HG03066 (cell line): ENCODE measurements at regions not wholly inside any gene's neighbourhood (a gene's known extent, or its start where the extent isn't known, plus 50 kb on each side); places are given as distances from the start of the nearest gene placed in this dataset.
"Not testable (repeated sequence)": the region's sequence is repeated elsewhere in the genome, so short reads cannot be mapped to it uniquely, and the experiment has no call there.

Source experiments
- ATAC-seq: cut with Tn5 transposase; IDR thresholded peaks from one replicate; pipeline ENCODE4 v1.9.1; 2021; ENCODE audit warnings: low read depth; ENCODE audit not compliant: unreplicated experiment

DNA sequence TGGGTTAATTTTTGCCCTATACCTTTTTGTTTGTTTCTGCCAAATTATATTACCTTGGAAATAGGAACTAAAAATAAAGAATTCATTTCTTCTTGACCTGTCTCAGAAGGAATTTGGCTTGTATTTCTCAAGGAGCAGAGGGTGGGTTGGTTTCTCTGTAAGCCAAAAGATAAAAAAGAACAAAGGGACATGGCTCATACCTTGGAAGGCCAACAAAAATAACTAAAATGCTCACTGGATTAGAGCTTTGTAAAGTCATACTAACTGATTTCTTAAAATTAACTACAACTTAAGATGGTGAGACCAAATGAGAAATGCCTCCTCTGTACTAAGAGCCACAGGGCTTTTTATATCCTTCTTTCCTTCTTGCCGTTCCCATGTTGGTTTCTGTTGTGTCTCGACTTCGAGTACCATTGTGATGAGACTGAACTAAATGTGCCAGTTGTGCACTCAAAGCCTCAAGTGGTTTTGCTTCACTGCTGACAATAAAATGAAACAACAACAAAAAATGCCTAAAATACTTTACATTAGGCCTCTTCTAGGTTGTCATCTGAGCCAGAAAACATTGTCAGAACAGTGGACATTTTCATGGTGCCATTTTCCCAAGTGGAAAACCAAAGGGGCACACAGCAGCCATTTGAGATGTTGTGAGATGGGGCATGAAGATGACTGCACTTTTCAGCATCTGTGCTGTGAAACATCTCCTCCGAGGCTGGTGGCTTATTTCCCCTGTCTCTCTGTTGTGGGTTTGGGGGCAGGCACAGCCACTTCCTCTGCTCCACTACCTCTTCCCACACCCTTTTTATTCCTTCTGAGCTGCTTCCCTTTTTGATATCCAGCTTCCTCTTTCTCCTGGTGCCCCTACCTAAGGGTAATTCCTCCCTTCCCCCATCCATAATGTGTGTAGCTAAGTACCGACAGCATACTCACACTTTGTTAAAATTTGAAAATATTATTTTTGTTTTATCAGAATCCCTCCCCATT lies 51.8 kb upstream of the AGR3 start:
- no peak for ATAC-seq

DNA sequence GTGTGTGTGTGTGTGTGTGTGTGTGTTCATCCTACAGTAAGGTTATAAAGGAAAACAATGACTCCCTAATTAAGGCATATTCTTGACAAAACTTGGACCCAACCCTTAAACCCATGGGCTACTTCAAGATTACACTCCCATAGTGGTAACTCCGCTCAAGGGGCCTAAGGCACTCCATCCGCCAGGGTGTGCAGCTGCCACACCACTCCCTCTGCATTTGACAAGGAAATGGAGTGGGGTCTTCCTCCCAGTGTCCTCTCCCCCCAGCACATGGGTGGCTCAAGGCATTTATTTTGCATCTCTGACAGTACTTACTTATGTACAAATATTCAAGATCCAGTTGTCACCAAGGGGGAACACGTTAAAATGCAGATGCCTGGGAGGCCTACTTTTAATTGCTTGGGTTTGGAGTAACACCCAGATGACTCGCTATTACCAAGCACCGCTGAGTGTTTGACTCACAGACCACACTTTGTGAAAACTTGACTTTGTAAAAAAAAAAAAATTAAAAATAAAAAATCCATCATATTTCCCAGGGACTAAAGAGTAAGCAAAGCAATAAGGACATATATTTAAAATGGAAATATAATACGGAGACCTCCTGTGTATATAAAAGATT lies 53.0 kb upstream of the AGR3 start:
- ATAC-seq, result no peak

DNA sequence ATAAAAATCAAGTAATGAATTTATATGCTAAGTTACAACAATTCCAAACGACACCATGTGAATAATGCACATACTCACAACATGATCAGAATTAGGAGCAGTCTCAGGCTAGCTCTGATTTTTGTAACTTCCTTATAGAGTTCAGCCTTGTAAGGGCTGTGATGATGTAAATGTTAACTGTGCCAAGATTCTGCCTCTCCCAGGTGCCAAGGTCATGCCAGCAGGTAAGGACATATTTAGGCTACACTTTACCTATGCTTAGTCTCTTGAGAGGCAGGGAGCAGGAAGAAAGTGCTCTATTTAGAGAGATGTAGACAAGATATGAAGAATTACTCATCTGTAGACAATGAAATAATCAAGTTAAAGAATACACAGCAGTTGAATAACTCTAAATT lies 53.6 kb upstream of the AGR3 start:
- ATAC-seq, result no peak

DNA sequence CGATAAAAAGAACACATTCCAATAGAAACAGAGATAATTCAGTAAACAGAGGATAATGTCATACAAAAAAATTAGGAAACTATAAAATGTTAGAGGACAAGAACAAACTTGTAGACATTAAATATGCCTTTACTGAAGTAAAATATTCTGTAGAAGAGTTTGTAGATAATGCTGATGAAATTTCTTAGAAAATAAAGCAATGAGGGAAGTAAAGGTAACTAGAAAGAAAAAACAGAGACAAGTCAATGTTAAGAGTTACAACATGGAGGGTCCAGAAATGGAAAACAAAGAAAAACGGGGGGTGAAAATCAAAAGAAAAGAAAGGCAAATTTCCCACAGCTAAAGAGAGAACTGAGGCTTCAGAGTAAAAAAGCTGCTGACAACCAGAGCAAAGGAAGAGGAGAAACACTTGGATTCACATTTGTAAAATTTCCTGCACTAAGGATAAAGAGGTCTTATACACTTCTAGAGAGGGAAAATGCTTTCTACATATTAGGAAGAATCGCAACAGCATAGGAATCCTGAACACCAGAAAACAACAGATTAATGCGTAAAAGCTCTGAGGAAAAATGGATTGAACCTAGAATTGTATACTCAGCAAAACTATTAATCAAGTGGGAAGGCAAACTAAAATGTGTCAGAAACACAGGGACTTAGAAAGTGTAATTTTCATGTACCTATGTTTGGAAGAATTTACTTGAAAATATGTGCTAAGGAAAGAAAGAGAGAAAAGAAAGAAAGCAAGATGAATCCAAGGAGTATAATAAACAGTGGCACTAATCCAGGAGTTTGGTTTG lies 55.0 kb upstream of the AGR3 start:
- no peak for ATAC-seq

DNA sequence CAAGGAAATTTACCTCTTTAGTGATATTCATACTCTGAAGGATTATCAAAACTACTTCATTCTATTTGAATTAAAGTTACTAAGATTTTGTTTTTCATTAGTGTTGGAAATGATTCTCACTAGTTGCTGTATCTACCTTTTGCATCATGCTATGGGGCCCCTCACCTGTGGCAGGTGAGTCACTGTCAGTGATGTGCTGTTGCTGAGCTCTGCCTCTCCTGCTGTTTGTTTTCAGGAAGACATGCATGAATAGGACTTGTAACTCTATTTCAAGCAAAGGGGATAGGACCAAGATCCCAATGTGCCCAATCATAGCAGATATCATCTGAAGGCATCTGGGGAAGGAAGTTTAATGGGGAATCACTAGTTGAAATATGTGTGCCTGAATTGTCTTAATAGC lies 57.4 kb upstream of the AGR3 start:
- ATAC-seq, result no peak

DNA sequence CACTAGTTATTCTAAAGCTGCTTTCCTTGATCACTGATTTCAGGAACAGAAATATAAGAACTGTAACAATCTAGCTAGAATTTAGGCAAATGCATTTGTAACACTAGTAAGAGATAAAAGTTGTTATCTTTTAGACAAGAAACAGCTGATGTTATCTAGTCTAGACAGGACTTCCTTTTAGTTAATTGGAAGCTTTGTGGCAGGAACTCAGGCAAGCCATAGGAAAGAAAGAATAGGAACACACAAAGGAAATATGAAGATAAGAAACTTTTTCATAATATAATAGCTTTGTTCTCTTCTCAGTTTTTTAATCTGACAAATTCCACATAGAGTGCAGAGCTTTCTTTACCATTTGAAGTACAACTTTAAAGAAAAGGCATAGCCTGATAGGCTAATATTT lies 59.0 kb upstream of the AGR3 start:
- ATAC-seq, result no peak

DNA sequence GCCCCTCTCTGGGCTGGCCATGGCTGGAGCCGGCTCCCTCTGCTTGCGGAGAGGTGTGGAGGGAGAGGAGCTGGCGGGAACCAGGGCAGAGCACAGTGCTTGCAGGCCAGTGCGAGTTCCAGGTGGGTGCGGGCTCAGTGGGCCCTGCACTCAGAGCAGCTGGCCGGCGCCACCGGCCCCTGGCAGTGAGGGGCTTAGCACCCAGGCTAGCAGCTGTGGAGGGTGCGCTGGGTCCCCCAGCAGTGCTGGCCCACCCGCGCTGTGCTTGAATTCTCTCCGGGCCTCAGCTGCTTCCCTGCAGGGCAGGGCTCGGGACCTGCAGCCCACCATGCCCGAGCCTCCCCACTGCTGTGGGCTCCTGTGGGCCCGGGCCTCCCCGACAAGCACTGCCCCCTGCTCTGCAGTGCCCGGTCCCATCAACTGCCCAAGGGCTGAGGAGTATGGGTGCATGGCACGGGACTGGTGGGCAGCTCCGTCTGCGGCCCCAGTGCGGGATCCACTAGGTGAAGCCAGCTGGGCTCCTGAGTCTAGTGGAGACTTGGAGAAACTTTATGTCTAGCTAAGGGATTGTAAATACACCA lies 61.2 kb upstream of the AGR3 start:
- ATAC-seq, result no peak

DNA sequence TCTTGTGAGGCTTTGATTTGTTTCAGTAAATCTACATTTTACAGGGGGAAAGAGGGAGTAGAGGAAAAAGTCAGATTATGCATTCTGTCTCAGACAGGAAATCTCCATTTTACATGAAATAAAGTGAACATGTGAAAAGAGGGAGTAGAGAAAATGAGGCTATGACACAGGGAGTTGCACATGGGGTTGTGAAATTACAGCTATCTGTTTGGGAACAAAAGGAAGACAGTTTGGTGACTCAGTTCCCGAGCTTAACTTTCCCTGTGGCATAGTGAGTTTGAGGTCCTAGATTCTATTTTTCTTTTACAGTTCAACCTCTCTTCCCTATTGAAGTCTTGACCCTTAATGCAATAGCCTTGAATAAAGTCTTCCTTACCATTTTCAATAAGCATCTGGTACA lies 63.2 kb upstream of the AGR3 start:
- no peak for ATAC-seq

DNA sequence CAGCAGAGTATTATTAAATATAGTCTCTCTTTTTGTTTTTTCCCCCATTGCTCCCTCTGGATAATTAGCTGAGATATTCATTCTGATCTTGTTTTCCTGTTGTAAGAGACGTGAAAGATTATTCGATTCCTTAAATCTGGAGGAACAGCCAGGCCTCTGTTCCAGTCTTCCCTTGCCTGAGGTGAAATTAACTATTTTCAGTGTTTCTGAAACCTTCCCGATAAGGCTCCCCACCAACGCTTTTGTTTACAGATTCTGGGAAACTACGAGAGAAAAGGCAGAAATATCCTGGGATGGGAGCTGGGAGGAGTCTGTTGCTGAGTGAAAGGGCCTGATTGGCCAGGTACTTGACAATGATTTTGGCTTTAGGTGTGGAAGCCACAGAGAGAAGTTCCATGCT lies 63.6 kb upstream of the AGR3 start:
- no peak for ATAC-seq

DNA sequence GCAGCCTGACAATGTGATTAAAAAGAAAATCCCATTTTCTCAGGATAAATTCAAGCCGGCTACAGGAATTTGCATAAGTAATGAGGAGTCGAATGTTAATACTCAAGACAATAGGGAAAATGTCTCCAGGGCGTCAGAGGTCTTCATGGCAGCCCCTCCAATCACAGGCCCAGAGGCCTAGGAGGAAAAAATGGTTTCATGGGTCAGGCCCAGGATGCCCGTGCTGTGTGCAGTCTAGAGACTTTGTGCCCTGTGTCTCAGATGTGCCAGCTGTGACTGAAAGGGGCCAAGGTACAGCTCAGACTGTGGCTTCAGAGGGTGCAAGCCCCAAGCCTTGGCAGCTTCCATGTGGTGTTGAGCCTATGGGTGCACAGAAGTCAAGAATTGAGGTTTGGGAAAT lies 66.3 kb upstream of the AGR3 start:
- not testable (repeated sequence) for ATAC-seq

DNA sequence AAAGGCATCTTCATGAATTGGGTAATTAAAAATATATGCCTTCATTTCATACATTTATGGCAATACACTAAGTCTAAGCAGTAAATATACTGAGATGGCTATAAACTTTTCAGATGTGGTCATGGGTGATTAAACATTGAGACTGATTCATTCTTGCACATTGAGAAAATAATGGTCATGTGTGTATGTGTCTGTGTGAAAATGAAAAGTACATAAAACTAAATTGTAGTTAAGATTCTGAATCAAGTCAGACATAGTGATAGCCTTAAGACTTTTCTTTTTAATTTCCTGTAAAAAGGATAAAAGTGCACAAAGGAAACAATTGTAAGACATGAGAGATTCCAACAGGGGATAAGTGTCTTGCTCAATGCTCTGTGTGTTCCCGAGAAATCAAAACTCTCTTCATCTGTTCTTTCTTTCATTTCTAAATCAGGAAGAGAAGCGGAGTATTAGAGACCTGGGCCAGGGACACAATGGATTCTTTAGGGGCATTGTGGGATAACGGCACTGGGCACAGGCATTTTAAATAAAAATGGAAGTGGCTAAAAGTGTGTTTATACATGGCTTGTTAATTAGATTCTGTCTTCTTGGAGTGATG lies 69.8 kb upstream of the AGR3 start:
- ATAC-seq, result no peak

DNA sequence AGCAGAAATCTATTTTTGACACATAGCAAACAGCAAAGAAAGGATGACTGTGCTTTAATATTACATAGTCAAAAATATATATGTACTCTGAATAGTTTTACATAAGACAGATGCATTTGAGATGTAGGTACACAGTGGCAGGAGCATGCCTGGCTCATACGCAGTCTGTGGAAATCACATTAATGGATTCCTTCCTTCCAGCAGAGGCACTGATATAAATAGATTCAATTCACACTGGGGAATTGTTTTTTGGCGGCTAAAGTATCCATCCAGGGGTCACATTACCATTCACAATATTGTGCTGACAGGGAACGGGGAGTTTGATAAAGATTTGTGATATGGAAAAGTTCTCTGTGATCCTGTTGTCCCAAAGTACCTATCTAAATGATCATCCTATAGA lies 72.5 kb upstream of the AGR3 start:
- no peak for ATAC-seq

DNA sequence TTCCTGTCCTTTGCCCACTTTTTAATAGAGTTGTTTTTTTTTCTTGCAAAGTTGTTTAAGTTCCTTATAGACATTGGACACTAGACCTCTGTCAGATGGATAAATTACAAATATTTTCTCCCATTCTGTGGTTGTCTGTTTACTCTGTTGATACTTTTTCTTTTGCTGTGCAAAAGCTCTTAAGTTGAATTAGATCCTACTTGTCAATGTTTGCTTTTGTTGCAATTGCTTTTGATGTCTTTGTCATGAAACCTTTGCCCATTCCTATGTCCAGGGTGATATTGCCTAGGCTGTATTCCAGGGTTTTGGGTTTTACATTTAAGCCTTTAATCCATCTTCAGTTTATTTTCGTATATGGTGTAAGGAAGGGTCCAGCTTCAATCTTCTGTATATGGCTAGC lies 76.9 kb upstream of the AGR3 start:
- ATAC-seq, result no peak

DNA sequence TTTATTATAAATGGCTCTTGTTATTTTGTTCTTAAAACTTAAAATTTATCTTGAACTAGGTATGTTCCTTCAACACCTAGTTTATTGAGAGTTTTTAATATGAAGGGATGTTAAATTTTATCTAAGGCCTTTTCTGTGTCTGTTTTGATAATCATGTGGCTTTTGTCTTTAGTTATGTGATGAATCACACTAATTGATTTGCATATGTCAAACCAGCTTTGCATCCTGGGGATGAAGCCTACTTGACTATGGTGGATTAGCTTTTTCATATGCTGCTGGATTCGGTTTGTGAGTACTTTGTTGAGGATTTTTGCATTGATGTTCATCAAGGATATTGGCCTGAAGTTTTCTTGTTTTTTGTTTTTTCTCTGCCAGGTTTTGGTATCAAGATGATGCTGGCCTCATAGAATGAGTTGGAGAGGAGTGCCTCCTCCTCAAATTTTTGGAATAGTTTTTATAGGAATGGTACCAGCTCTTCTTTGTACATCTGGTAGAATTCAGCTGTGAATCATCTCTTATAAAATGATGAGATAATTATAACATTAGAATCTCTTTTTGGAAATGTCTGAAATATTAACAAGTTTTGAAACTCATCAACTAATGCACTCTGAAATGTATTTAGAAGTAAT lies 78.7 kb upstream of the AGR3 start:
- no peak for ATAC-seq

DNA sequence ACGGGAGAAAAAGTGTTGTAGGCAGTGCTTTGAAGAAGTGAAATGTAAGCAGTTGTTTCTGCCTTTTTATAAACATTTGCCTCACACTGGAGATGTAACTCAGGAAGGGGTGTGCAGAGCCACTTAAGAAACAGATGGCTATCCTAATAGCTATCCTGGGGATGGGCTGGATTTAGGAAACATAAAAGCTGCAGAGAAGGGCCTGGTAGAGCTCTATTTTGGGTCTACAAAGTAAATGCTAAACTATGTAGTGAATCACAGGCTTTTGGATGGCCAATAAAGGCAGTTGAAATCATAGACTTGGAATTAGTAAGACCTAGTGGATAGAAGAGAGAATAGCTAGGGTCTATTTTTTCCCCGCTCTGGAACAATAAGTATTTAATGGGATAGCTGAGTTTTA lies 79.9 kb upstream of the AGR3 start:
- ATAC-seq, result no peak

DNA sequence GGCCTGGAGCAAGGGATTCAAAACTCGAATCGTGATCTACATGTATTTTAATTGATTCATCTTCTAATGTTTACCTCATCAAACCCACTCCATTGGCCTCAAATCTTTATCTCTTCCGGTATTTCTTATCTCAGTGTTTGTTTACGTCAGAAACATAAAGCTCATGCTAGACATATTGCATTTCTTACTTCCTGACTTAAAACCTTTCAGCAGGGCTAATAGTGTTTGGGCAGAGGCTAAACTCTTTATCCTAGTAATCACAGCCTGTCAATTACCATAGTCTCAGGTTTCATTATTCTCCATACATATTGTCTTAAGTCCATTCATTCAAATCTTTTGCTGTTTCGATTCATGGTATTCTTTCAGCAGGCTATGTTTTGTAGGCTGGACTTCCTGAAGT lies 81.3 kb upstream of the AGR3 start:
- ATAC-seq, result no peak

DNA sequence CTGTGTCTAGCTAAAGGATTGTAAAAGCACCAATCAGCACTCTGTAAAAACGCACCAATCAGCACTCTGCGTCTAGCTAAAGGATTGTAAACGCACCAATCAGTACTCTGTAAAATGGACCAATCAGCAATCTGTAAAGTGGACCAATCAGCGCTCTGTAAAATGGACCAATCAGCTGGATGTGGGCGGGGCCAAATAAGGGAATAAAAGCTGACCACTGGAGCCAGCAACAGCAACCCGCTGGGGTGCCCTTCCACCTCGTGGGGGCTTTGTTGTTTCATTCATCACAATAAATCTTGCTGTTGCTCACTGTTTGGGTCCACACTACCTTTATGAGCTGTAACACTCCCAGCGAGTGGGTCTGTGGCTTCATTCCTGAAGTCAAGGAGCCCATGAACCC lies 83.9 kb upstream of the AGR3 start:
- ATAC-seq, result not testable (repeated sequence)

DNA sequence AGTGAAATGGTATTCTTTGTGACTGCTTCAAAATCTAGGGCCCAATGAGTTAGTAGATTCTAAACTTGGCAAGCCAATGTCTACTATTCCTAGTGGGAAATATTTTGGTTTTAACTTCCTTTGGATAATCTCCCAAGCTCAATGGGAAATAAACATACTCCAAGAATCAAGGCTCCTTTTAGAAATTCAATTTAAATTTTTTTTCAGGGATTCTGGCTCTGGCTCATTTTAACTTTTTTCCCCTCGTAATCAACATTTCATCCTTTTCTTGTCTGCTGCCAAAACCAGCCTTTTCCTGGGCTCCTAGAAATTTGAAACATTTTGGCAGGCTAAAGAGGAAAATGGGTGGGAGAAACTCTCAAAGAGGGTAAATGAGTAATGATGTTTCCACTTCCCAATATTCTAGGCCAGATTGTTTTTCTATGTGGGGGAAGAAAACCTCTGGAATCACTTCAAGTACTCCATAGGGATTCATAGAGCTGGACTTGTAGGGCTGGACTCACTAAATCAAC lies 85.6 kb upstream of the AGR3 start:
- no peak for ATAC-seq

DNA sequence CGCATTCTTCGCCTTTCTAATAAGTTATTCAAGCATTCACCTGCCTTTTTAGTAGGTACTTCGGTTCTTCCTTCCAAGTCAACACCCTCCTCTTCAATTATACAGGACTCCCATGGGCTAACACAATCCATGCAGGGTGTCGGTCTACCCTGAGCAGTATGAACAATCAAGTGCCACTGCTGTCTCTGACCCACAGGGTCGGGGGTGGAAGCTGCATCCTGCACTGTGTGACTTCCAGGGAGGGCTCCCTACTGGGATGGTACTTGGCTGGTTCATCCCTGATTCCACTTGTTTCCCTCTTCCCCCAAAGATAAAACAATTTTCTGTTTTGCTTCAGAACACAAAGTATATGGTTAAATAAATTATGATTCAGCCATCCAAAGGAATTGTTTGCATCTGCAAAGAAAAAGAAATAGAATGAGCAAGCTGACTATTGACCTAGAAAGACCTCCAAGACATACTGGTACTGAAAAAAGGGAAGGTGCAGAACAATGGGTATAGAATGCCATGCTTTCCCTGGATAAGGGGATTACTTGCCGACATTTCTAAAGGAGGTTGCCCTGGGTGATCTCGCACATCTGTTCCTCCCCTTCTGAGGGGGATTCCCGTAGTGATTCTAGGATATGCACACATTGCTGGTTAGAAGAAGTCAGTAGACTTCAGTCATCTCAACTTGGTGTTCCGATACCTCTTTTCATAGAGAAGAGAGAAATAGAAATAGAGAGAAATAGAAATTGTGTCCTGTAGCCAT lies 89.1 kb upstream of the AGR3 start:
- ATAC-seq, result no peak
